Sigmoid colon (tissue), 3 donors: ENCODE measurements at regions not wholly inside any gene's neighbourhood (a gene's known extent, or its start where the extent isn't known, plus 50 kb on each side); places are given as distances from the start of the nearest gene placed in this dataset.

Source experiments
- CTCF ChIP-seq, 4 experiments: fragments of 450-650 bp in 3 of 4; fragments of 200-600 bp in 1 of 4; IDR thresholded peaks; one replicate each; pipeline ENCODE4 v1.5.1; 2016 to 2019; ENCODE audit warnings: antibody characterized with exemption in 4 of 4, mild to moderate bottlenecking in 3 of 4, moderate library complexity in 2 of 4
- POLR2A ChIP-seq, 2 donors: fragments of 450-650 bp; IDR thresholded peaks; one replicate each; pipeline ENCODE4 v1.6.1; 2016; ENCODE audit warnings: antibody characterized with exemption in 2 of 2, mild to moderate bottlenecking in 2 of 2, moderate library complexity in 2 of 2

DNA sequence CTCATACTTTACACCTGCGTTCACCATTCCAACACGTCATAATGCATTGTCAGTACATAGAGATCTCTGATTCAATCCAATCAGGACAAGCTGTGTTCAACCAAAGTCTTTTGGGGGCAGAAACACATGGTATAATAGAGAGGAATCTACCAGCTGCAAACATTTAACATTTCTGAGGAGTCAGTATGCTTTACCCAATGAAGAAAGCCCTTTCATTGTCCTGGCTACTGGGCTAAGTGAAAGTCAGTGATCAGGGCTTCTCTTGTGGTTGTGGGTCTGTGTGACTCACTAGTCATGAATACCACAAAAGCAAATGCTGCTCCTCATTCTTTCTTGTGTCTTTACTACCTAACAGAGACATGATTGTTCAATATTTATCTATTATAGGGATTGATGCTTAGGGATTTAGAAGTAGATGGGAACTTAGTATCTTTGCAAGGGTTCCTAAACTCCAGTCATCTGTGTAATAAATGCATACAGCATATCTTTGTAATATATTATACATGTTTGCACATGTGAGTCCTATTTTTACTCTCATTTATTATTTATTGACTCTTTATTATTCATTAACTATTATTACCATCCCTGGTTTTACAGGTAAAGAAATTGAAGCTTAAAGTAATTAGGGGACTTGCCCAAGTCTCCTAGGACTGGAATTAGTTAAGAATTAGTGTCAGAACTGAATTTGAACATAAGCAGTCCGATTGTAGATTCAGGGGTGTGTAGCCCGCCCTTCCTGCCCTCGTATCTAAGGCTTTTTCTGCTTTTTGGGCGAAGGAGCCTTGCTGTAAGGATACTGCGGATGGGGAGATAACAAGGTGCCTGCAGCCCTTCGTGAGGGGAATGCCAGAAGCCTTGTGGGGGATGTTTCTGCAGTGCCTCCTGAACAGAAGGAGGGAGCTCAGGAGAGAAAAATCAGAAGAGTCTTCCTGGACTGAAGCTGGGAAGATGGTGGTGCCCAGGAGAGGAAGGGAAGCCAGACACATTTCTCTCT lies 353.1 kb upstream of the BOD1L1 start:
- no peak for TF ChIP-seq CTCF (IDR thresholded peaks at IDR 0.05)
- no peak for TF ChIP-seq POLR2A (IDR thresholded peaks at IDR 0.05)
